Stimulated activated effector memory CD8-positive, alpha-beta T cell treated with anti-CD3 and anti-CD28 coated beads, Interleukin-12 subunit alpha, Interleukin-12 subunit beta, amount 100 ng/mL, for 72 hours (primary cell): ENCODE measurements at regions not wholly inside any gene's neighbourhood (a gene's known extent, or its start where the extent isn't known, plus 50 kb on each side); places are given as distances from the start of the nearest gene placed in this dataset.

Source experiments
- ATAC-seq: fragments of 150-1000 bp; cut with Tn5 transposase; 2 replicates; pipeline ENCODE4 v1.10.0; 2021
- DNase-seq, 2 donors: peaks; one replicate each; pipeline ENCODE4 v3.0.0; 2021 to 2022; ENCODE audit warnings: low spot score in 2 of 2
- H3K27ac Mint-ChIP-seq: one replicate; pipeline ENCODE4 v1.8.0; 2022; ENCODE audit warnings: mild to moderate bottlenecking, mixed read lengths
- H3K36me3 Mint-ChIP-seq: one replicate; pipeline ENCODE4 v1.8.0; 2022; ENCODE audit warnings: mild to moderate bottlenecking, mixed read lengths
- H3K4me1 Mint-ChIP-seq: one replicate; pipeline ENCODE4 v1.8.0; 2022; ENCODE audit warnings: mixed read lengths
- H3K4me3 Mint-ChIP-seq: one replicate; pipeline ENCODE4 v1.8.0; 2022; ENCODE audit warnings: mild to moderate bottlenecking, mixed read lengths
- H3K9me3 Mint-ChIP-seq: one replicate; pipeline ENCODE4 v1.8.0; 2022; ENCODE audit warnings: mixed read lengths

GRCh38 chr11:70647188-70648166, 249.1 kb downstream of the CTTN start:
- Mint-ChIP-seq H3K9me3 (no peaks in the 10 kb centered on the region), H3K27ac (no peak overlapping the region), H3K4me1 (no peaks in the 10 kb centered on the region), H3K4me3 (no peak overlapping the region), H3K36me3 (no peaks in the 10 kb centered on the region)
- DNase-seq (no peak), ATAC-seq (no peak)

GRCh38 chr11:70650075-70650909, 252.0 kb downstream of the CTTN start:
- Mint-ChIP-seq H3K36me3 (no peaks in the 10 kb centered on the region), H3K9me3 (no peaks in the 10 kb centered on the region), H3K27ac (no peak overlapping the region), H3K4me3 (no peak overlapping the region), H3K4me1 (no peaks in the 10 kb centered on the region)
- peak in 1 of 2 donors; percentile 65 for DNase-seq
- peak; percentile 49 for ATAC-seq

- Mint-ChIP-seq H3K9me3 (no peaks in the 10 kb centered on the region), H3K36me3 (no peaks in the 10 kb centered on the region), H3K4me3 (no peak overlapping the region), H3K27ac (no peak overlapping the region), H3K4me1 (peaks cover 4% of the 10 kb centered on the region)
- no peak for ATAC-seq
- DNase-seq = no peak
Measured at GRCh38 chr11:70651031-70651430, 252.7 kb downstream of the CTTN start.

GRCh38 chr11:70654016-70654415, 255.7 kb downstream of the CTTN start:
- DNase-seq = no peak
- no peak for ATAC-seq
- H3K36me3 Mint-ChIP-seq = no peaks in the 10 kb centered on the region
- no peak overlapping the region for H3K4me3 Mint-ChIP-seq
- peaks cover 11% of the 10 kb centered on the region for H3K4me1 Mint-ChIP-seq
- H3K27ac Mint-ChIP-seq = no peak overlapping the region
- H3K9me3 Mint-ChIP-seq = no peaks in the 10 kb centered on the region

DNA sequence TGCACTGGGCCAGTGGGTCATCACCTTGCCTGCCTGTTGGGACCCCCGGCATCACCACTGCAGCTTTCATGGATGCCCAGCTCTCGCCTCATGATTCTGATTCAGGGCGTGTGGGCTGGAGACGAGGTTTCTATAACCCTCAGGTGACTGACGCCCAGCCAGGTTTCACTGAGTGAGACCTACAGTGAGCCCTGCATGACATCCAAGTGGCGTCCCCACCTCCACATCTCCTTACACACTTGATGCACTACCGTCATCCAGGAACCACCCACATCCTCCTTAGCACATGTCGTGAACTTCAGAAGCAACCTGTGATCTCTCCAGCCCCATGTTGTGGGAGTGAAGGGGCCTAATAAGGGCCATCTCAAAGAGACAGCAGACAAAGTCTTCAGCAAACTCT, 257.5 kb downstream of the CTTN start:
- H3K9me3 Mint-ChIP-seq = no peaks in the 10 kb centered on the region
- ATAC-seq (no peak), DNase-seq (no peak)
- H3K36me3 Mint-ChIP-seq = no peaks in the 10 kb centered on the region
- no peak overlapping the region for H3K27ac Mint-ChIP-seq
- no peak overlapping the region for H3K4me3 Mint-ChIP-seq
- peaks cover 11% of the 10 kb centered on the region for H3K4me1 Mint-ChIP-seq

DNA sequence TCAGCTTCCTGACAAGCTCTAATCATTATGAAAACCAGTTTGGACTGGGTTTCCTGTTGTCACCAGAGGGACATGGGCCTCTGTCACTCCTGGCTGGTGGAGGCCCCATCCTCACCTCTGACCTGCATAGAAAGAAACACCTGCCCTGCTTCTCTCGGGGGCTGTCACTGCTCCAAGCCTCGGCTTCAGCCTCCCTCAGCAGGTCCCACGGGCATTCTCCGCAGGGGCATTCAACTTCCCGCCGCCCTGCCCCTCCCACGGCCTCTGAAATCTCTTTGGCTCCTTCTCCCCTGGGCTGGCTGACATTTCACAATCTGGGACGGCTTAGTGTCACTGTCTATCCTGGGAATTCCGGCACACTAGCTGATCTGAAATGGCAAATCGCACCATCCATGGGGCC, 257.9 kb downstream of the CTTN start:
- Mint-ChIP-seq H3K9me3 (no peaks in the 10 kb centered on the region), H3K4me3 (no peak overlapping the region), H3K36me3 (no peaks in the 10 kb centered on the region), H3K27ac (no peak overlapping the region), H3K4me1 (peaks cover 11% of the 10 kb centered on the region)
- ATAC-seq (no peak), DNase-seq (no peak)

- ATAC-seq = no peak
- H3K36me3 Mint-ChIP-seq = no peaks in the 10 kb centered on the region
- no peak overlapping the region for H3K4me3 Mint-ChIP-seq
- no peak overlapping the region for H3K27ac Mint-ChIP-seq
- DNase-seq = no peak
- H3K9me3 Mint-ChIP-seq = no peaks in the 10 kb centered on the region
- peaks cover 16% of the 10 kb centered on the region for H3K4me1 Mint-ChIP-seq
Measured at GRCh38 chr11:70660059-70660888, 261.9 kb downstream of the CTTN start.

DNA sequence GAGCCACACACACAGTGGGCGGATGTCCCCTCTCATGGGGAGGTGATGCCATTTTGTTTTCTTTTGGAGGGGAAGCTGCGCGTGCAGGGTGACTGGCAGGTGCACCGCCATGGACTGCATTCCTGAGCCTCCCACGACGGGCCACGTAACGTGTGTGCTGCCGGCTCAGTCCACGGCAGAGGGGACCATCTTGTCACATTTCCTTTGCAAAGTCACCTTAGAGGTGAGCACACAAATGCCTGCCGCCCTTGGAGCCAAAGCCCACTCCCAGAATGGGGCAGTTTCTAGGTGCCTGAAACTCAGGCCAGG, 262.5 kb downstream of the CTTN start:
- no peak overlapping the region for H3K27ac Mint-ChIP-seq
- H3K4me3 Mint-ChIP-seq = no peak overlapping the region
- DNase-seq = no peak
- no peaks in the 10 kb centered on the region for H3K36me3 Mint-ChIP-seq
- H3K9me3 Mint-ChIP-seq = no peaks in the 10 kb centered on the region
- H3K4me1 Mint-ChIP-seq = peaks cover 14% of the 10 kb centered on the region
- no peak for ATAC-seq

DNA sequence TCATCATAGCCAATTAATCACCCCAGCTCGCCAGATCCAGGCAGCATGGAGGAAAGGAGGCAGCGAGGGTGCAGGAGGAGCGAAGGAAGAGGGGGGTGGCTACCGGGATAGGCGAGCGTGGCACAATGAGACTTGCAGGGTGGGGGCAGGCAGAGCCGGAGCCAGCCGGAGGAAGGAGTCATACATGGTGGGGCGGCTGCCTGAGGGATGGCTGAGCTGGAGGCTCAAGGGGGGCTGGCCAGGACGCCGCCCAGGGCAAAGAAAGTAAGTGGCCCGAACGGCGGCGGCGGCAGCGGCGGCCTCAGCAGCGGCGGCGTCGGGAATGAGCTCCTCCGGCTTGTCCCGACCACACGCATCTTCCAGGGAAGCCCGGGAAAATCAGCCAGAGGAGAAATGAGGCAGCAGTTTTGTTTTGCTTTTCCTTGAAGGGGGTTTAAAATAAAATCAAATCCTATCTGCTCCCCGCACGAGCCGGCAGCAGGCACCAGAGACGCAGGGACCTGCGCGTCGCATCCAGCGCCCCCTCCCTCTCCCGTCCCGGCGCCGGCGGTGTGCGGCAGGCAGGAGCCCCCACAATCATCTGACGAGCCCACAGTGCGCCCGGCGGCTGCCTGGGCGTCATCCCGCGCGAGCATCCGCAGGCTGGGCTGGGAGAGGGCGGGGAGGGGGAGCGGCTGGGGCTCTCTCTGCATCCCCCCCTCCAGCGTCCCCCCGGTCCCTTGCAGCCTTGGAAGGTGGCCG, 263.6 kb downstream of the CTTN start:
- Mint-ChIP-seq H3K4me1 (peaks cover 6% of the 10 kb centered on the region), H3K4me3 (no peak overlapping the region)

DNA sequence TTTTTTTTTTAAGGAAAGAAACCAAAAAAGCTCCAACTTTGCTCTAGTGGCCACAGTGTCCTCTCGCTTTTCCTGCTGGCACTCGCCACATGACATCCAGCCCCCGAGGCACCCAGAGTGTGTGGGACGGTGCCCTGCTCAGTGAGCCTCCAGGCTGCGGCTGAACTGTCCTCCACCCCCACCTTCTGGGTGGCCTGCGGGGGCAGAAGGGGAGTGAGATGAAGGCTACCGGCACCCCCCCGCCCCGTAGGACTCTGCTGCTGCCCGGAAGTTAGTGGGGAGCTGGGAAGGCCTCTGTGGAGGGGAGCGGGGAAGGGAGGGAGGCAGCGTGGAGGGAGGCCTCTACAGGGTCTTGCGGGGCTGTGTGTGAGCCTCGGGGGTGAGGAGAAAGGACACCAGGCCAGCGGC, 264.4 kb downstream of the CTTN start:
- H3K9me3 Mint-ChIP-seq = no peaks in the 10 kb centered on the region
- DNase-seq = no peak
- ATAC-seq = no peak
- H3K4me1 Mint-ChIP-seq = peaks cover 6% of the 10 kb centered on the region
- no peaks in the 10 kb centered on the region for H3K36me3 Mint-ChIP-seq
- no peak overlapping the region for H3K27ac Mint-ChIP-seq
- no peak overlapping the region for H3K4me3 Mint-ChIP-seq

More for the DNA sequence above, 263.6 kb downstream of the CTTN start:
- ATAC-seq (no peak), DNase-seq (no peak)
- H3K9me3 Mint-ChIP-seq = no peaks in the 10 kb centered on the region
- no peak overlapping the region for H3K27ac Mint-ChIP-seq
- H3K36me3 Mint-ChIP-seq = no peaks in the 10 kb centered on the region

- DNase-seq (no peak), ATAC-seq (no peak)
- no peak overlapping the region for H3K27ac Mint-ChIP-seq
- peaks cover 6% of the 10 kb centered on the region for H3K4me1 Mint-ChIP-seq
- no peaks in the 10 kb centered on the region for H3K9me3 Mint-ChIP-seq
- H3K36me3 Mint-ChIP-seq = no peaks in the 10 kb centered on the region
- H3K4me3 Mint-ChIP-seq = no peak overlapping the region
Measured at GRCh38 chr11:70663815-70664214, 265.5 kb downstream of the CTTN start.

DNA sequence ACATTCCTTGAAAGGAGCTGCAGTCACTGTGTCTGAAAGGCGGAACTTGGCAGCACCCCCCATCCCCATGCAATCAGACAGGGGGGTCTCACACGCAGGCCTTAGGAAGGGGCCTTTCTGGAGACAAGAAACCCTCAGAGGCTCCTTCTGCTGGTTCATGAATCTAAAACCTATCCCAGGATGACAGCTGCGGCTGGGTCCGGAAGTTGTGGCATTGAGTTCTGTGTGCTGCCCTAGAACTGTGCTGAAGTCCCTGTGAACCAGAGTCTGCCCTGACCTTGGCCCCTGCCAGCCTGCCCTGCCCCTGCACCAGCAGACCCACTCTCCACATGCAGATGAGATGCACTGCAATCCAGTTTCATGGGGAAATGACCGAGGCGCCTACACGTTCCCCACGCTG, 268.0 kb downstream of the CTTN start:
- Mint-ChIP-seq H3K27ac (no peak overlapping the region), H3K4me1 (peaks cover 6% of the 10 kb centered on the region), H3K4me3 (no peak overlapping the region), H3K36me3 (no peaks in the 10 kb centered on the region), H3K9me3 (no peaks in the 10 kb centered on the region)
- DNase-seq (no peak), ATAC-seq (no peak)

DNA sequence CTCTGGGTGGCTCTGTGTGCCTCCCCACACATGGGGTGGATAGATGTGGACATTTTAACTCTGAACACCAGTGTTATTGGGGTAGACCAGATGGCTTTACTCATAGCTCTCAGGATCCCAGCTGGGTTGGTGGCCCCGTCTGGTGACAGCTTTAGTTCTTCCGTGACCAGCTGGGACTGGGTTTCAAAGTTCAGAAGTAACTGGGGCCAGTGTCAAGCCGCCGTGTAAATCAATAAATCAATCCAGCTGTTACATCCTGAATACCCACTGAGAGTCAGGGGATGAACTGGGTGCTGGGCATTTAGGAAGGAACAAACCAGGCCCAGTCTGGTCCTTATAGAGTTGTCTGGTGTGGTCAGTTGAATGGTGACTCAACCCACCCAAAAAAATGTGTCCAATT, 269.4 kb downstream of the CTTN start:
- ATAC-seq = no peak
- H3K9me3 Mint-ChIP-seq = no peaks in the 10 kb centered on the region
- no peaks in the 10 kb centered on the region for H3K36me3 Mint-ChIP-seq
- no peak for DNase-seq
- no peak overlapping the region for H3K4me3 Mint-ChIP-seq
- no peak overlapping the region for H3K27ac Mint-ChIP-seq
- H3K4me1 Mint-ChIP-seq = no peaks in the 10 kb centered on the region

GRCh38 chr11:70668204-70669202, 270.2 kb downstream of the CTTN start:
- H3K4me3 Mint-ChIP-seq = no peak overlapping the region
- DNase-seq = no peak
- H3K27ac Mint-ChIP-seq = no peak overlapping the region

More at GRCh38 chr11:70668204-70669202, 270.2 kb downstream of the CTTN start:
- Mint-ChIP-seq H3K9me3 (no peaks in the 10 kb centered on the region), H3K36me3 (no peaks in the 10 kb centered on the region), H3K4me1 (no peaks in the 10 kb centered on the region)
- ATAC-seq = no peak
